ENCODE measurements at regions not wholly inside any gene's neighbourhood (a gene's known extent, or its start where the extent isn't known, plus 50 kb on each side); places are given as distances from the start of the nearest gene placed in this dataset.

GRCh38 chr2:198749364-198749763 lies 708.4 kb downstream of the SATB2 start:
- DNase-seq (no peak), ATAC-seq (ENCODE audit: low read depth) (no peak)
- no peak overlapping the region for H3K27ac ChIP-seq (ENCODE audit: low read length in 2 of 2)
- CTCF ChIA-PET: no interaction called here
- H3K9me3 ChIP-seq (ENCODE audit: control extremely low read depth in 1 of 3, control insufficient read depth in 2 of 3, insufficient read depth in 1 of 3, low read length in 2 of 3): peaks cover 0 to 6% (median 0%) of the 10 kb centered on the region in 3 donors
- intact Hi-C loops (cut with micrococcal nuclease): no loop called here
- no peak overlapping the region for H3K4me3 Mint-ChIP-seq
- no peak overlapping the region for H3K4me3 ChIP-seq (ENCODE audit: control extremely low read depth in 1 of 5, extremely low read depth in 1 of 5, insufficient read depth in 1 of 5, low read depth in 2 of 5, low read length in 4 of 5)
- no peaks in the 10 kb centered on the region for H3K4me1 Mint-ChIP-seq
- H3K27me3 ChIP-seq (replicated peaks in 1 of 4; ENCODE audit: control extremely low read depth in 1 of 4, control insufficient read depth in 3 of 4, insufficient read depth in 4 of 4, low read length in 3 of 4): no peaks in the 10 kb centered on the region
- H4K20me1 ChIP-seq (ENCODE audit: control insufficient read depth, insufficient read depth, low read length, poor library complexity, severe bottlenecking): no peaks in the 10 kb centered on the region
- H3K79me2 ChIP-seq (ENCODE audit: control insufficient read depth, insufficient read depth, low read length): no peaks in the 10 kb centered on the region
- no peaks in the 10 kb centered on the region for H3K36me3 ChIP-seq (replicated peaks in 1 of 2; ENCODE audit: control extremely low read depth in 1 of 2, control insufficient read depth in 1 of 2, extremely low read depth in 1 of 2, insufficient read depth in 2 of 2, low read length in 1 of 2)
- H3K27ac Mint-ChIP-seq: no peak overlapping the region
- H3K9me3 Mint-ChIP-seq (ENCODE audit: insufficient read depth): no peaks in the 10 kb centered on the region
- no peaks in the 10 kb centered on the region for H3K4me1 ChIP-seq (ENCODE audit: control insufficient read depth in 2 of 2, insufficient read depth in 2 of 2, low read length in 2 of 2)
- POLR2A ChIA-PET: no interaction called here
- H3K9ac ChIP-seq (ENCODE audit: low read length): no peak overlapping the region
- no peaks in the 10 kb centered on the region for H3K27me3 Mint-ChIP-seq
- no peak overlapping the region for H3K4me2 ChIP-seq (replicated peaks; ENCODE audit: low read depth, low read length, poor library complexity, severe bottlenecking)
- WGBS (ENCODE audit: insufficient coverage): no CpG with 5 or more reads among the region's 2 CpGs
- no peak for TF ChIP-seq EZH2 (IDR thresholded peaks at IDR 0.05; ENCODE audit: borderline replicate concordance, insufficient read depth, low read depth, low read length, poor library complexity, severe bottlenecking)
- TF ChIP-seq, protein P1, sequence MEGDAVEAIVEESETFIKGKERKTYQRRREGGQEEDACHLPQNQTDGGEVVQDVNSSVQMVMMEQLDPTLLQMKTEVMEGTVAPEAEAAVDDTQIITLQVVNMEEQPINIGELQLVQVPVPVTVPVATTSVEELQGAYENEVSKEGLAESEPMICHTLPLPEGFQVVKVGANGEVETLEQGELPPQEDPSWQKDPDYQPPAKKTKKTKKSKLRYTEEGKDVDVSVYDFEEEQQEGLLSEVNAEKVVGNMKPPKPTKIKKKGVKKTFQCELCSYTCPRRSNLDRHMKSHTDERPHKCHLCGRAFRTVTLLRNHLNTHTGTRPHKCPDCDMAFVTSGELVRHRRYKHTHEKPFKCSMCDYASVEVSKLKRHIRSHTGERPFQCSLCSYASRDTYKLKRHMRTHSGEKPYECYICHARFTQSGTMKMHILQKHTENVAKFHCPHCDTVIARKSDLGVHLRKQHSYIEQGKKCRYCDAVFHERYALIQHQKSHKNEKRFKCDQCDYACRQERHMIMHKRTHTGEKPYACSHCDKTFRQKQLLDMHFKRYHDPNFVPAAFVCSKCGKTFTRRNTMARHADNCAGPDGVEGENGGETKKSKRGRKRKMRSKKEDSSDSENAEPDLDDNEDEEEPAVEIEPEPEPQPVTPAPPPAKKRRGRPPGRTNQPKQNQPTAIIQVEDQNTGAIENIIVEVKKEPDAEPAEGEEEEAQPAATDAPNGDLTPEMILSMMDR (IDR thresholded peaks at IDR 0.05): no peak
- no peak overlapping the region for H2AFZ ChIP-seq (ENCODE audit: insufficient read depth, low read depth, low read length, poor library complexity, severe bottlenecking)

GRCh38 chr2:198731842-198732399 lies 725.8 kb downstream of the SATB2 start:
- H3K9me3 ChIP-seq (ENCODE audit: control extremely low read depth in 1 of 3, control insufficient read depth in 2 of 3, insufficient read depth in 1 of 3, low read length in 2 of 3): no peaks in the 10 kb centered on the region
- Mint-ChIP-seq H3K27me3 (no peaks in the 10 kb centered on the region), H3K4me1 (no peaks in the 10 kb centered on the region), H3K27ac (no peak overlapping the region), H3K4me3 (no peak overlapping the region), H3K9me3 (ENCODE audit: insufficient read depth) (no peaks in the 10 kb centered on the region)
- H3K27ac ChIP-seq (ENCODE audit: low read length in 2 of 2): no peak overlapping the region
- ChIA-PET CTCF (no interaction called here), POLR2A (no interaction called here)
- H3K79me2 ChIP-seq (ENCODE audit: control insufficient read depth, insufficient read depth, low read length): no peaks in the 10 kb centered on the region
- TF ChIP-seq EZH2 (IDR thresholded peaks at IDR 0.05; ENCODE audit: borderline replicate concordance, insufficient read depth, low read depth, low read length, poor library complexity, severe bottlenecking): no peak
- TF ChIP-seq, protein P1 (IDR thresholded peaks at IDR 0.05): no peak
- no peaks in the 10 kb centered on the region for H3K4me1 ChIP-seq (ENCODE audit: control insufficient read depth in 2 of 2, insufficient read depth in 2 of 2, low read length in 2 of 2)
- ATAC-seq (ENCODE audit: low read depth): no peak
- intact Hi-C loops (cut with micrococcal nuclease): no loop called here
- H4K20me1 ChIP-seq (ENCODE audit: control insufficient read depth, insufficient read depth, low read length, poor library complexity, severe bottlenecking): no peaks in the 10 kb centered on the region
- H3K9ac ChIP-seq (ENCODE audit: low read length): no peak overlapping the region
- no CpG with 5 or more reads among the region's 3 CpGs for WGBS (ENCODE audit: insufficient coverage)
- no peak overlapping the region for H3K4me2 ChIP-seq (replicated peaks; ENCODE audit: low read depth, low read length, poor library complexity, severe bottlenecking)
- H3K27me3 ChIP-seq (replicated peaks in 1 of 4; ENCODE audit: control extremely low read depth in 1 of 4, control insufficient read depth in 3 of 4, insufficient read depth in 4 of 4, low read length in 3 of 4): no peaks in the 10 kb centered on the region
- no peaks in the 10 kb centered on the region for H3K36me3 ChIP-seq (replicated peaks in 1 of 2; ENCODE audit: control extremely low read depth in 1 of 2, control insufficient read depth in 1 of 2, extremely low read depth in 1 of 2, insufficient read depth in 2 of 2, low read length in 1 of 2)
- H2AFZ ChIP-seq (ENCODE audit: insufficient read depth, low read depth, low read length, poor library complexity, severe bottlenecking): no peak overlapping the region
- no peak overlapping the region for H3K4me3 ChIP-seq (ENCODE audit: control extremely low read depth in 1 of 5, extremely low read depth in 1 of 5, insufficient read depth in 1 of 5, low read depth in 2 of 5, low read length in 4 of 5)
- DNase-seq: no peak
